Stimulated activated CD4-positive, alpha-beta T cell treated with anti-CD3 and anti-CD28 coated beads, Interleukin-1b, Interleukin-23, amount 100 ng/mL, for 1 hour (primary cell): ENCODE measurements at regions not wholly inside any gene's neighbourhood (a gene's known extent, or its start where the extent isn't known, plus 50 kb on each side); places are given as distances from the start of the nearest gene placed in this dataset.

Source experiments
- DNase-seq, 2 donors: peaks; one replicate each; pipeline ENCODE4 v3.0.0-alpha.2; 2020; ENCODE audit warnings: low read depth in 2 of 2

DNA sequence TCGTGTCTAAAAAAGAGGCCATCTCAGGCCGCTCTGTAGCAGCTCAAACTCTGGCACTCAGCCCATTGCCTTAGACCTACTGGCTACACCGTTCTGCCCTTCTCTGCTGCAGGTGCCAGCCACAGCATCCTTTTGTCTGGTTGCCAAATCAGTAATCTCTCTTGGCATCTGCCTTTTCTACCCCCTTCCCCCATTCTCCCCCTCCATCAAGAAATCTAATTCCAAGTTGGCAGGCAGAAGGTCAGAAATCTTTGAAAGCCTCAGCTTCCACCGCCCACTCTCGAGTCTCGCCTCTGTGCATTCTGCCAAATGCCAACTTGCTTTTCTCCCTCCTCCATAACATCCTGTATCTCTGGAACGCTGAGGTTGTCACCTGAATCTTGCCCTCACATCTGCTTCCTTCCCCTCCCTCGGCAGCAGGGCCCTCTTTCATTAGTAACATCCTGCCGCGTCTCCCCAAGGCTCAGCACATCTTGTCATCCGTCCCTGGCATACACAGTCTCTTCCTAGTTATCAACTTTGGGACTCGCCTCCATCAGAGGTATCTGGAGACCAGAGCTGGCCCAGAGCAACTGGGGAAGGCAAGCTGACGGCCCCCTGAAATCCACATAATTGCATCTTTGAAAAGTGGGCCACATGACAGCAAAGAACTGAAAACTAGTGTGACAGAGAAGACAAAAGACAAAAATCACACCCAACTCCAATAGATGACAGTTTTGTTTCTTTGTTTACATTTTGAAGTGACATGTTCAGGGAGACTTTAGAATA lies 312.0 kb upstream of the CCDC54 start:
- no peak for DNase-seq

DNA sequence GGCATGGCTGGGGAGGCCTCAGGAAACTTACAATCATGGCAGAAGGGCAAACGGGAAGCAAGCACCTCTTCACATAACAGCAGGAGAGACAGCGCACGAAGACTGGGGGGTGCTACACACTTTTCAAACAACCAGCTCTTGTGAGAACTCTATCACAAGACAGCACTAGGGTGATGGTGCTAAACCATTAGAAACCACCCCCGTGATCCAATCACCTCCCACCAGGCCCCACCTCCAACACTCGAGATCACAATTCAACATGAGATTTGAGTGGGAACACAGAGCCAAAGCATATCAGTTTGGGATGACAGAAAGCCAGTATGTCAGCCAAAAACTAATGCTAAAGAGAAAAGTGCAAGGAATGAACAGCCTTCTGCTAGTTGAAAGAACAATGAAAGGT lies 309.8 kb upstream of the CCDC54 start:
- no peak for DNase-seq

DNA sequence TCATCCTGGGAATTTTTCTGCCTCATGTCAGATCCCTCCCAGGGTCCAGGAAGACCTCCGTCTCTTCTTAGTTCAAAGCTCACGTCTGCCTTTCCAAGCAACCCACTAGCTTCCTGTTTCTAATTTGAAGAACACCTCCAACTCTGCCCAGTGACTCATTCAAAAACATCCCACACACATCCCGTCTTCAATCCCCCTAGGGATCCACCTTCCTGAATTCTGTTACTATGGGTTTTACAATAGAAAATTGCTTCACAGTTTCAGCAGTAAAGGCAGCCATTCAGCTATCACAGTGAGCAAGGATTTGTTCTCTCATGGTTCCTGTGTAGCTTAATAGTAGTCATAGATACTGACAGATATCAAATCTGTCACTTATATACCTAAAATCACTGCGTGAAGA lies 308.3 kb upstream of the CCDC54 start:
- no peak for DNase-seq

DNA sequence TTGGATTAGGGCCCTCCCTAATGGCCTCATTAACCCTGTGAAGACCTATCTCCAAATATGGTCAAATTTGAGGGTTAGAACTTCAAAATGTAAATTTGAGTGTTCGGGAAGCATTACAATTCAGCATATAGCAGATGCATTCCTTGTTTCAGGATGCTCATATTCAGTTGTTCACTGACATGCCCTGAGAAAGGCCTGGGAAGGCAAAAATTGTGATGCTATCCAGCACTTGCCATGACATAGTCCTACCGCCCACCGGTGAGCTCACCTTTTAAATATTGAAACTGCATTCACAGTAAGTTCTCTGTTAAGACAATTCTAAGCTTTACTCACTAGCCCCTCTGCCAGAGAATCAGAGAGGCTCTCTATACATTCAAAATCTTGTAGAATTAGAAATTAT lies 300.3 kb upstream of the CCDC54 start:
- no peak for DNase-seq

DNA sequence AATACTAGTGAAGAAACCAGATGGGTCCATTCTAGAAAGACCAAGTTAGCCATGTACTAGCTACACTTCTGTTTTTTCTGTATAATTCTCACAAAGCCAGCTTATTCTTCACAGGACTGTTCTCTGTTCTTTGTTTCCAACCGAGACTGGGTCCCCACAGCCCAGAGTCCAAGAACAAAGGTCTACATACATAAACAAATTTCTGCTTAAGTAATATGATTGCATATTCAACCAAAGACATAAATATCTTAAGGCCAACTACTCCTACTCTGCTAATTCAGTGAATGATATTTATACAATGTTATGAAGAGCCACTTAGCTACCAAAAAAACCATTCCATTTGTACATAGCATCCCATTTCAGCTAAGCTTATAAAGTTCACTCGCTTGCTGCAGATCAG lies 299.8 kb upstream of the CCDC54 start:
- no peak for DNase-seq

DNA sequence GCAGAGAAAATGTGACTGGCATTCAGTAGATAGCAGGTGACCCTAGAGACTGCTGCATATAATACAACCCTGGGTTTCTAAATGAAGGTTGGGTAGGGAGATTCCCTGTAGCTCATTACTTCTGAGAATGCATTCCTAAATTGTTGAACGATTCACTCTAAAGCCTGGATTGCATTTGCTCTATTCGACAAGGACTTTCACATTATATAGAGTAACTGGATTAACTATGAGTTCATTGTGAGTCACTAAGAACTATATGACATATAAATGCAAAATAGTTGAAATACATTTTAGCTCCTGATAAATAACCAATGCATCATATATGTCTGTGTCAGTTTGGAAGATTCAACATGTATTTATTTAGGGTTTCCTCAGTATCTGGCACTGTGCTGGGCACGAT lies 294.7 kb upstream of the CCDC54 start:
- no peak for DNase-seq

DNA sequence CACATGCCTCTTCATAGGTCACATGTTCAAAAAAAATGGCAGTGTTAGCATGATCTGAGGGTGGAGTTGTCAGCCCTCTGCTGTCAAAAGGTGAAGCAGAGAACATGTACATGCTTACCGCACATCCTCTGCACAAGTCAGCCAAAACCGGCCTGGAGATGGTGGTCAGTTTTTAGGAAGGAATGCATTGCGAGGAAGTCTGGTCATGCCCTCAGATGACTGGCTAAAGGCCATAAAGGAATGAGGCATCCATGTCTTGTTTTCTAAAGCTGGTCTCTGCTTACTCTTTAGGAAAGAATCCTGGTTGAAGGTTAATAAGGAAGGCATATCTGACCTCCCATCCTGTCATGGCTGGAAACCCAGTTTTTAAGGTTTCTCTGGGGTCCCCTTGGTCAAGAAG lies 292.0 kb upstream of the CCDC54 start:
- DNase-seq = no peak

DNA sequence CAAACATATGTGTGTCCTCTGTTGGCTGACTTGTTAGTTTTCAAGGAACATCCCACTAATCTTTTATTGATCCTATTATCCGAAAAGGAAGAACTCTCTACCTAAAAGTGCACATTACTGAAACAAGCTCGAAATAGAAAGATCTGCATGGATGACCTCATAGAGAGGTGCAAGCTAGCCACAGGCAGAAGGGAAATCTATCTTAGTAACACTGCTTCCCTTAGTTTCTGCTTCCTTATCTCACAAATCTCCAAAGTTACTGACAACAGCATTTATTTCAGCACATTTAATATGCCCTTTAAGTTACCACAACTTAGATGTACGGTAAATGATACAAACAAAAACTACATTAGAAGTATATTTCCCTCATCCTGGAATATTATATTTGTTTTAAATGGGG lies 285.1 kb upstream of the CCDC54 start:
- DNase-seq = no peak

DNA sequence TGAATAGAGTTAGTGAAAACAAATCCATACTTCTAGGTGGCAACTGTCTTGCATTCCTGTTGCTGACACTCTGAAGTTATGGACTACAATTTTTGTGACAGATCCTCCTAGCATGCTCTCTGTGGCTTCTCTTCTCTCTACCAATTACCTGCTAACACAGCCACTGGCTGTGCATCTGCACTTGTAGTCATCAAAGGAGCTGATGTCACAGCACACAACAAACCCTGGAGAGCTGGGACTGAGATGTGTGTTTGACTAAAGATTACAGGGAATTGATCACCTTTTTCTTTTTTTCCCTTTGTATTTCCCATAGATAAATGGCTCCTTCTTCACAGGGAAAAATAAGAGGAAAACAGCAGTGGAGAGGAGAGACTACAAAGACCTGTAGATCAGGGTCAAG lies 278.4 kb upstream of the CCDC54 start:
- no peak for DNase-seq

DNA sequence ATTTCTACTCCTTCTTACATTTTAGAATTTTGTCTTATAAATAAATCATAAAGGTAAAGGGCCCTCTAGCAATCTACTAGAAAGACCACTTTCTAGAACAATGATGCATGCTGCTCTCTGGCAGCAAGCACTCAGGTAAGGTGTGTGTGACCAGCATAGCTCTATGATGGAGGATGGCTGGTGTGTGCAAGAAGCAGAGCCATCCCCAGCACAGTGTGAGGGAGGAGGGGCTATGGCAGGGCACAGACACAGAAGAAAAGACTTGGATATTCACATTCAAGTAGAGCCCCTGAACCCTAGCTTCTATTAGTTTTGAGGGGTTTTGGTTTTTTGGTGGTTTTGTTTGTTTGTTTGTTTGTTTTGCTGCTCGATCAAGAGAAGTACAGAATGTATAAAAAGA lies 277.1 kb upstream of the CCDC54 start:
- no peak for DNase-seq

DNA sequence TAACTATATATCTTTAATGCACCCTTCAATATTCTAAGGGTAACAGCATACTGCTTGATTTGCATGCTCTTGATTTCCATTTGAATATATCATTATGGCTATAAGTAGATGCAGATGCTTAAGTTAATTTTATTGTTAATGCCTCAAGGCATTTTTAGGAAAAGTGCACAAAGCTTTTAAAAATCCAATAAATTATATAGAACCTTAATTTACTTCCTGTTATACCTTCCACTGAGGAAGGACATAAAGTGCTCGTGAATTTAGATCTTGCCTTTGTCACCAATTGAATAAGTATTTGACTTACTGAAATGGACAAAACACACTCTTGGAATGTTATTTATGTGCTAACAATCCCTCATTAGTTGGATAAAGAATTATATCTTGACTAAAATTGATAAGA lies 276.7 kb upstream of the CCDC54 start:
- DNase-seq = no peak

DNA sequence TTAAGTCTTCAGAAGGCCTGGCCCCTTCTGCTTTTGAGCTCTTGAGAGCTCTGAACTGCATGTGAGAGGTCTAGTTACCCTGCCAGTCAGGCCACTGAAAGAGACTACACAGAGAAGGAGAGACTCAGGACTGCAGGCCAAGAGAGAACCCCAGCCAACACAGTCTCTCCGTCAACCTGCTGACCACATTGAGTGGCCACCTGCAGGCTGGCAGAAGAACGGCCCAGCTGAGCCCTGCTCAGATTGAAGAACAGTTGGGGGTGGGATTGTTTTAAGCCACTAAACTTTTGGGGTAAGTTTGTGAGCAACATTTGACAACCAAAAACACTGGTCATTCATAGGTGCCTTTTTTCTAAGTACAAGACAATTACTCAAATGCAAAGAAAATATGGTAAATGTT lies 273.5 kb upstream of the CCDC54 start:
- DNase-seq = no peak

DNA sequence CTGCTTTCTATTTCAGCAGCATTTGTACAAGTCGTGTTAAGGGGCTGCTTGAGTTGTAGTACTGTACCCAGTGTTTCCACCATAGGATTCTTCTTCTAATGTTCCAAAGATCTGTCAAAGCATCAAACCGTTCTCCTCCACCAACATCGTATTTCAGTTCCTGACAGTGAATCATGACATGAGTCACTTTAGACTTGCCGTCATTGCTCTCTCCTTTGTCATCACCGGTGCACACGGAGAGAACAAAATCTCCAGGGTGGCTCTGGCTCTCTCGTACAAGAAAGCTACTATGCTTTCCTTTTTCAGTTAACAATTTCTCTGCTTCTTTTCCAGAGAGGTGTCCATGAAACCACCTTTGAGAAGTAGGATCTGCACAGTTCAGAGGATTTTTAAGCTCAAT lies 270.9 kb upstream of the CCDC54 start:
- no peak for DNase-seq

DNA sequence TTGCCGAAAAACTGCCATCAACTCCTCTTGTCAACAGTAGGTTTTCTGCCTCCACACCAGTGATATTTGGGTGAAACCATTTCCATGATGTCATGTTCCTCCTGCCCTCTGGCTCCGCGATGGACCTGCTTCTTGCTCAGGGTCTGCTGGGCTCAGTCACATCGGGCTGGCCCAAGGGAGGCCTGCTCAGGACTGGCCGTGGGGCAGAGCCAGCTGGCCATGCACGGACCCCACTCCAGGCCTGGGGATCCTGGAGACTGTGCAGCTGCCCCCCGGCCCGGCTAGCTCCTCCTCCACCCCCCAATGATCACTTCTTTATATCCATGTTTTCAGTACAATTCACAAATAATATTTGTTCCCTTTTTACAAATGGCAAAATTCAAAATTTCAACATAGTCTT lies 270.3 kb upstream of the CCDC54 start:
- DNase-seq = no peak

DNA sequence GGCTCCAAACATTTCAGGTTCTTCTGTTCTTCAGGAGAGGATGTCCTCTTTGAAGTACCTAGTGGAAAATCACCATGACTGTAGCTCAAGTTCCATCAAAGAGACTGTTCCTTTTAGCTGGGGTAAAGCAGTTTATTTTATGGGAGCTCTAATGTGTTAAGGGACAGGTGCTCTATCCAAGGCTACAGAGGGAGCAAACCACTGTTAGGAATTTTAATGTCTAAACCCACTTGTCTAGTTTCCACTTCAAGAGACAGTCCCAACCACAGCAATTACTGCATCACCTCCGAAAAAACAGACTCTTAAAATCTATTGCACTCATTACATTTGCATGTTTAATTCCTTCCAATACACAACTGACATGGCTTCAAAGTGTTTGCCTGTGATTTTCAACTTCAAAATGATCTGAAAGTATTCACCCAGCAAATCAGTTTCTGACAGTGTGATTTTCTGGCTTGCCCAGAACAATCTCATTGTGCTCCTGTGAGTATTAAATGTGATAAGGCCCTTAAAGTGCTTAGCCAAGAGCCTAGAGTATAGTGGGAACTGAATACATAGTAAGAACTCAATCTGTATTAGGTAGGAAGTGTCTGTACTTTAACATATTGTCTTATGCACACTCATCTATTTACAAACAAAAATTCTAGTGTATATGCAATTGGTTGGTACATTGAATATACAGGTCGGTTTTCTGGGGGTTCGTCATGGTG lies 266.5 kb upstream of the CCDC54 start:
- DNase-seq = no peak

DNA sequence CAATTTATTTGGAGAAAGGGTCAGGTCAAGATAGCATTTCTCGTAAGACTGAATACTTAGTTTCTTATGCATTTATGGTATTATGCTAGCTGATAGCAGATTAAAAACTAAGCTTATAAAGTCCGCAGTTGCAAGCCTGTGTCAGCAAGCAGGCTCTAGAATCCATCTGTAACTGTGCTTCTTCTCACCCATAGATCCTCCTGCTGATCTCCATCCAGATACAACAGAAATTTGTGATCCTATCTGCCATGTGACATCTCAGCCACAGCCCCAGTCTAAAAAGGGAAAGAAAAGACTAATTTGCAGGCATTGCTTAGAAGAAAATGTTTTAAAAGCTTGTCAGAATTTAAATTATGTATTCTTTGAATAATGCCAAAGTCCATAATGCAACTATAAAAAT lies 265.4 kb upstream of the CCDC54 start:
- no peak for DNase-seq

DNA sequence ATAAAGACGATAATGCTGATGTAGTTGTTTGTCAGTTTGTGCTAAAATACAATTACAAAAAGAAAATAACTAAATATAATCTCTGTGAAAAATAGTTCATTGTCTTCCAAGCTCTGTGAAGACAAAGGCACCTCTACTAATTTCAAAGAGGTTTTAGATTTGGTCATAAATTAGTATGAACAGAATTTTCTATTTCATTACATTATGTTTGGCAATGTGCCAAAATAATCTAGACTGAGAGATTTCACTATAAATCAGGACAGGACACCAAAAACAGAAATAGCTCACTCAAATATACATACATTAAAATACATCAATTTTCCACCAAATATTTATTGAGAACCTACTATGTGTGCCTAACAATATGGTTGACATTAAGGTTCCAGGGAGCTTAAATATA lies 264.9 kb upstream of the CCDC54 start:
- DNase-seq = no peak

DNA sequence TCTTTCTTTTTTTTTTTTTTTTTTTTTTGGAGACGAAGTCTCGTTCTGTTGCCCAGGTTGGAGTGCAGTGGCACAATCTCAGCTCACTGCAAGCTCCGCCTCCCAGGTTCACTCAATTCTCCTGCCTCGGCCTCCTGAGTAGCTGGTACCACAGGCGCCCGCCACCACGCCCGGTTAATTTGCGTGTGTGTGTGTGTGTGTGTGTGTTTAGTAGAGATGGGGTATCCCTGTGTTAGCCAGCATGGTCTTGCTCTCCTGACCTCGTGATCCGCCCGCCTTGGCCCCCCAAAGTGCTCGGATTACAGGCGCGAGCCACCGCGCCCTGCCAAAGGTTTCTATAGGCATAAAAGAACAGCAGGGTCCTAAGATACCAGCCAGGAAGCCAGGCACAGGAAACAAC lies 261.0 kb upstream of the CCDC54 start:
- no peak for DNase-seq

DNA sequence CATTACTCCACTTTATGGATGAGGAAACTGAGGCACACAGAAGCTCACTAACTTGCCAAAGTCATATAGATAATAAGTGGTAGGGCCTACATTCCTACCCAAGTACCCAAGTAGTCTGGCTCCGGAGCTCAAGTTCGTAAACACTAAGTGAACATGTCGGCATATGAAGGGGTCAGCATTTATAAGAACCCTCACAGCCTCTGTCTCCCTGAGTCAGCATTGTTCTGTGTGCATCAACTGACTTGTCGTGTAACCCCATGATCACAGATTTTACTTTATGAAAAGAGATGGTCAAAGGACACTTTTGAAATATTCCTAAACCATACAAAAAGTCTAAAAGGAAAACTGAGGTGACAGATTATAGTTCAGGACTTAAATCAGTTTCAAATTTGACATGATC lies 260.1 kb upstream of the CCDC54 start:
- DNase-seq = no peak

DNA sequence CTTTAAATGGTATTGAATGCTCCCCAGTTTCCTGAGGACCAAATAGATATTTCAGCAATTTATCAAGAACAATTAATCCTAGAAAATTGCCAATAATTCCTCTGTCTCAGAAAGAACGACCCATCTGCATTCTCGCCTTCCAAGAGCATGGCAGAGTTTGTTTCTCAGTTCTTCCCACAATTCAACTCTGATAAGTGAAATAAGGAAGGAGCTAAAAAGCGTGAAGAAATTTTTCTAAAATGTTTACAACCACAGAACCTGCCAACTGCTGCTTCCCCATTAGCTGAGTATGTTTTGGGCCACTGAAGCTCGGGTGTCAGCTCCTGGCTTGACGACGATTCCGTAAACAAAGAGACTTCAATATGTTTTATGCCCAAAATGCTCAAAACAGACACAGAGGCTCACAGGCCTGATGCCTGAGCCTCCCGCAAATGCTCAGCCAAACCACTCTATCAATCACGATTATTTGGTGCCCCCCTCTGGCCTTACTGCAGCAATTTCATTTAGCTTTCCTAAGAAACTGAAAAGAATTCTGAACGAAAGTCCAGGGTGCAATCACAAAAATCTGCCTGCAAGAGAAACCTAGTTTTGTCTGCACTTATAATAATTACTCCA lies 259.2 kb upstream of the CCDC54 start:
- DNase-seq = no peak

DNA sequence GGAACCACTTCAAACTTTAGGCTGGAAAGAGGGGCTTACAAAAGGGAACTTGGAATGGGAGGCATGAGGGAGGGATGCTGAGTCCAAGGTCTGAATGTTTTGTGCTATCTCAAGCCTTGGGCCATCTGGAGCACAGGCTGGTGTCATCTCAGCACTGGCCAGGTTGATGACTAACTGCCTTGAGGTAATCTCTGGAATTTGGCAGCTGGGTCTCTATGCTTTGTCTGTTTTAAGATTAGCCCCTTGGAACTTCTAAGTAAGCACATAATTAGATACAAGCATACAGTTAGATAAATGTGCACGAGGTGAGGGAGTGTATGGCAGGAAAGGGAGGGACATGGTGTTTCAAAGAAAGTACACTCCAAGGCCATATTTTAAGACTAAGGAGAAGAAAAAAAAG lies 252.4 kb upstream of the CCDC54 start:
- no peak for DNase-seq

DNA sequence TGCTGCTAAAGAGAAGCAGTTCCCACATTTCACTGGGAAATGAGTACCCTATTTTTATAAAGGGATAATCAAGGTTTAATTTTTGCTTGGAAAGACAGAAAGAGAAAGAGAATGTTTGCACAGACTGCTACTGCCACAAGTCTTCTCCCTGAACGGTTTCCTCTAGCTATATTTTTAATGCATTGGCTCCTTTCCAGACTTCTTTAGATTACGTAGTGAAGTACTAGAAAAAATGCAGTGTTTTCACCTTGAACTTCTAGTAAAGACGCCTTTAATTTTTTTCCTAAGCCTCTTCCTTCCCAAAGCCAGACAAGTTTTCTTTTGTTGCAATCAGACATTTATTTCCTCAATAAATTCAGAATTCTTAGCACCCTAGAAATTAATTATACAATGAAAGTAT lies 248.3 kb upstream of the CCDC54 start:
- no peak for DNase-seq

DNA sequence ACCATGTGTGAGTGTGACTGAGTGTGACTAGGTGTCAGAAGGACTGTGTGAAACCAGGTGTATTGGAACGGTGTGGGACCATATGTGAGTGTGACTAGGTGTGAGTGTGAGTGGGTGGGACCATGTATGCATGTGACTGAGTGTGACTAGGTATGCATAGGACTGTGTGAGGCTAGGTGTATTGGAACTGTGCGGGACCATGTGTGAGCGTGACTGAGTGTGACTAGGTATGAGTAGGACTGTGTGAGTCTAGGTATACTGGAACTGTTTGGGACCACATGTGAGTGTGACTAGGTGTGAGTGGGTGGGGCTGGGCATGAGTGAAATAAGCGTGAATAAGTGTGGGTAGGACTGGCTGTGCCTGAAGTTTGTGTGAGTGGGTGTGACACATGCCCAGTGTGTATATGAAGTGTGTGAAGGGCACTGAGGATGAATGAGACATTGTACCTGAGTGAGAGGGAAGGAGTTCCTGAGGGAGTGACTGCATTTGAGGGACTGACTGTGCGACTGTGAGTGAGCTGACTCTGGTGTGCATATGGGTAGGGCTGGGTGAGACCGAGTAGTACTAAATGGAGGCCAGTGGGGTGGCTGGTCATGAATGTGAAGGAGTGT lies 247.0 kb upstream of the CCDC54 start:
- no peak for DNase-seq
